Body of pancreas (tissue), 4 donors: ENCODE measurements at regions not wholly inside any gene's neighbourhood (a gene's known extent, or its start where the extent isn't known, plus 50 kb on each side); places are given as distances from the start of the nearest gene placed in this dataset.

Experiments
- CTCF ChIP-seq, 7 experiments: fragments of 450-650 bp in 4 of 7; fragments of 200-600 bp in 3 of 7; sonication (generic) in 3 of 7; IDR thresholded peaks; one replicate each; pipeline ENCODE4 v1.5.1; 2016 to 2019; ENCODE audit warnings: antibody characterized with exemption in 7 of 7
- POLR2A ChIP-seq, 3 donors: fragments of 450-650 bp; IDR thresholded peaks; one replicate each; pipeline ENCODE4 v1.6.1; 2016; ENCODE audit warnings: antibody characterized with exemption in 3 of 3, mild to moderate bottlenecking in 2 of 3

- TF ChIP-seq CTCF (IDR thresholded peaks at IDR 0.05) (no peak), POLR2A (IDR thresholded peaks at IDR 0.05) (no peak)
Measured at GRCh38 chr1:112770724-112771123, 55.6 kb upstream of the PPM1J start.
